ENCODE measurements at regions not wholly inside any gene's neighbourhood (a gene's known extent, or its start where the extent isn't known, plus 50 kb on each side); places are given as distances from the start of the nearest gene placed in this dataset.

DNA sequence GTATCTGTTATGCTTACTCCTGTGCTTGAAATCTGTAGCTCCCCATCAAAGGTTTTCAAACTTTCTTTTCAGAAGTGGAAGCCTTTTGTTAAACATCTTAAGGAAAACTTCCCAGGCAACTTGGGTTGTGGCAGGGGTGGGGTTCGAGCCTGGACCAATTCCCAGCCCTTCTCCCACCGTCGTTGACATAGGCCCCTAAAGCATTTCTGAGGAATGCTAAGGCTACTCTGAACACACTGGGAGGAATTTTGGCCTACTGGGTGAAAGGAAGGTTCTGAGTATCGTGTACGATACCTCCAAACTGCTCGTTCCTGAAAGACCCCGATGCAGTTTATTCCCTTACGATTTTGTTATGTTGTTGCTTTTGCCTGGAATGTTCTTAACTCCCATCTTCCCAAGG lies 56.1 kb upstream of the PMFBP1 start:
- no peak for TF ChIP-seq EZH2 (IDR thresholded peaks at IDR 0.05; ENCODE audit: borderline replicate concordance, insufficient read depth, low read length, poor library complexity, severe bottlenecking)
- TF ChIP-seq, protein P1, sequence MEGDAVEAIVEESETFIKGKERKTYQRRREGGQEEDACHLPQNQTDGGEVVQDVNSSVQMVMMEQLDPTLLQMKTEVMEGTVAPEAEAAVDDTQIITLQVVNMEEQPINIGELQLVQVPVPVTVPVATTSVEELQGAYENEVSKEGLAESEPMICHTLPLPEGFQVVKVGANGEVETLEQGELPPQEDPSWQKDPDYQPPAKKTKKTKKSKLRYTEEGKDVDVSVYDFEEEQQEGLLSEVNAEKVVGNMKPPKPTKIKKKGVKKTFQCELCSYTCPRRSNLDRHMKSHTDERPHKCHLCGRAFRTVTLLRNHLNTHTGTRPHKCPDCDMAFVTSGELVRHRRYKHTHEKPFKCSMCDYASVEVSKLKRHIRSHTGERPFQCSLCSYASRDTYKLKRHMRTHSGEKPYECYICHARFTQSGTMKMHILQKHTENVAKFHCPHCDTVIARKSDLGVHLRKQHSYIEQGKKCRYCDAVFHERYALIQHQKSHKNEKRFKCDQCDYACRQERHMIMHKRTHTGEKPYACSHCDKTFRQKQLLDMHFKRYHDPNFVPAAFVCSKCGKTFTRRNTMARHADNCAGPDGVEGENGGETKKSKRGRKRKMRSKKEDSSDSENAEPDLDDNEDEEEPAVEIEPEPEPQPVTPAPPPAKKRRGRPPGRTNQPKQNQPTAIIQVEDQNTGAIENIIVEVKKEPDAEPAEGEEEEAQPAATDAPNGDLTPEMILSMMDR (IDR thresholded peaks at IDR 0.05; ENCODE audit: poor library complexity, severe bottlenecking), result no peak
- no peak for TF ChIP-seq RAD21 (conservative IDR thresholded peaks at IDR 0.05)
- no peak for TF ChIP-seq EP300 (conservative IDR thresholded peaks at IDR 0.05; ENCODE audit: poor library complexity, severe bottlenecking)
- TF ChIP-seq, protein P2, sequence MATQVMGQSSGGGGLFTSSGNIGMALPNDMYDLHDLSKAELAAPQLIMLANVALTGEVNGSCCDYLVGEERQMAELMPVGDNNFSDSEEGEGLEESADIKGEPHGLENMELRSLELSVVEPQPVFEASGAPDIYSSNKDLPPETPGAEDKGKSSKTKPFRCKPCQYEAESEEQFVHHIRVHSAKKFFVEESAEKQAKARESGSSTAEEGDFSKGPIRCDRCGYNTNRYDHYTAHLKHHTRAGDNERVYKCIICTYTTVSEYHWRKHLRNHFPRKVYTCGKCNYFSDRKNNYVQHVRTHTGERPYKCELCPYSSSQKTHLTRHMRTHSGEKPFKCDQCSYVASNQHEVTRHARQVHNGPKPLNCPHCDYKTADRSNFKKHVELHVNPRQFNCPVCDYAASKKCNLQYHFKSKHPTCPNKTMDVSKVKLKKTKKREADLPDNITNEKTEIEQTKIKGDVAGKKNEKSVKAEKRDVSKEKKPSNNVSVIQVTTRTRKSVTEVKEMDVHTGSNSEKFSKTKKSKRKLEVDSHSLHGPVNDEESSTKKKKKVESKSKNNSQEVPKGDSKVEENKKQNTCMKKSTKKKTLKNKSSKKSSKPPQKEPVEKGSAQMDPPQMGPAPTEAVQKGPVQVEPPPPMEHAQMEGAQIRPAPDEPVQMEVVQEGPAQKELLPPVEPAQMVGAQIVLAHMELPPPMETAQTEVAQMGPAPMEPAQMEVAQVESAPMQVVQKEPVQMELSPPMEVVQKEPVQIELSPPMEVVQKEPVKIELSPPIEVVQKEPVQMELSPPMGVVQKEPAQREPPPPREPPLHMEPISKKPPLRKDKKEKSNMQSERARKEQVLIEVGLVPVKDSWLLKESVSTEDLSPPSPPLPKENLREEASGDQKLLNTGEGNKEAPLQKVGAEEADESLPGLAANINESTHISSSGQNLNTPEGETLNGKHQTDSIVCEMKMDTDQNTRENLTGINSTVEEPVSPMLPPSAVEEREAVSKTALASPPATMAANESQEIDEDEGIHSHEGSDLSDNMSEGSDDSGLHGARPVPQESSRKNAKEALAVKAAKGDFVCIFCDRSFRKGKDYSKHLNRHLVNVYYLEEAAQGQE (IDR thresholded peaks at IDR 0.05; ENCODE audit: borderline replicate concordance), result no peak
